WTC11 (cell line): ENCODE measurements at regions not wholly inside any gene's neighbourhood (a gene's known extent, or its start where the extent isn't known, plus 50 kb on each side); places are given as distances from the start of the nearest gene placed in this dataset.

Source experiments
- ATAC-seq: fragments of 200-7000 bp; cut with Tn5 transposase; 2 replicates; pipeline ENCODE4 v1.10.0; 2021; ENCODE audit warnings: mild to moderate bottlenecking, moderate library complexity
- CTCF ChIA-PET: fragments of 300-600 bp; sonication (Branson Sonifier 250); formaldehyde crosslinking; loops from one replicate; lab custom pipeline; 2021; ENCODE audit warnings: antibody characterized with exemption; lab: Charles Lee
- POLR2A ChIA-PET: fragments of 350-600 bp; sonication (Branson Sonifier 250); formaldehyde crosslinking; loops from one replicate; lab custom pipeline; 2021; ENCODE audit warnings: antibody characterized with exemption; lab: Charles Lee
- DNase-seq: peaks from one replicate; pipeline ENCODE4 v3.0.0; 2021; ENCODE audit warnings: low spot score
- H3K27ac Mint-ChIP-seq: 2 replicates; pipeline ENCODE4 v1.8.0; 2021; ENCODE audit warnings: mixed read lengths
- H3K27me3 Mint-ChIP-seq: 2 replicates; pipeline ENCODE4 v1.8.0; 2021; ENCODE audit warnings: low read depth, mild to moderate bottlenecking, moderate library complexity, mixed read lengths
- H3K36me3 Mint-ChIP-seq: 2 replicates; pipeline ENCODE4 v1.8.0; 2021; ENCODE audit warnings: mixed read lengths
- H3K4me1 Mint-ChIP-seq: 2 replicates; pipeline ENCODE4 v1.8.0; 2022; ENCODE audit warnings: mixed read lengths
- H3K4me3 Mint-ChIP-seq: 2 replicates; pipeline ENCODE4 v1.8.0; 2021; ENCODE audit warnings: mild to moderate bottlenecking, moderate library complexity, mixed read lengths
- H3K9me3 Mint-ChIP-seq: 2 replicates; pipeline ENCODE4 v1.8.0; 2021; ENCODE audit warnings: mixed read lengths
- ATF1 ChIP-seq: sonication (generic); formaldehyde crosslinking; IDR thresholded peaks from 2 replicates; pipeline ENCODE4 v1.8.1; 2023; ENCODE audit warnings: mild to moderate bottlenecking, moderate library complexity, missing genetic modification reagents
- ATF6 ChIP-seq: sonication (generic); formaldehyde crosslinking; IDR thresholded peaks from 2 replicates; pipeline ENCODE4 v1.8.1; 2023; ENCODE audit warnings: mild to moderate bottlenecking, missing genetic modification reagents
- CREB1 ChIP-seq: sonication (generic); formaldehyde crosslinking; IDR thresholded peaks from 2 replicates; pipeline ENCODE4 v1.8.0; 2023; ENCODE audit warnings: mild to moderate bottlenecking, missing genetic modification reagents
- CTCF ChIP-seq: fragments of 200-600 bp; IDR thresholded peaks from 2 replicates; pipeline ENCODE4 v1.8.0; 2022; ENCODE audit warnings: antibody characterized with exemption
- GABPB1 ChIP-seq: sonication (generic); formaldehyde crosslinking; IDR thresholded peaks from 2 replicates; pipeline ENCODE4 v1.8.1; 2023; ENCODE audit warnings: mild to moderate bottlenecking, missing genetic modification reagents
- GRHL2 ChIP-seq: fragments of 250-450 bp; sonication (Bioruptor Pico); IDR thresholded peaks from 2 replicates; pipeline ENCODE4 v1.8.0; 2022; ENCODE audit warnings: mild to moderate bottlenecking, moderate library complexity; ENCODE audit not compliant: insufficient replicate concordance, severe bottlenecking
- MAX ChIP-seq: sonication (generic); formaldehyde crosslinking; IDR thresholded peaks from 2 replicates; pipeline ENCODE4 v1.8.0; 2022; ENCODE audit warnings: mild to moderate bottlenecking, missing genetic modification reagents
- MXD4 ChIP-seq: fragments of 250-450 bp; sonication (Bioruptor Pico); IDR thresholded peaks from 2 replicates; pipeline ENCODE4 v1.8.0; 2021; ENCODE audit warnings: mild to moderate bottlenecking, moderate library complexity, borderline replicate concordance
- NFATC4 ChIP-seq: fragments of 250-450 bp; sonication (Bioruptor Pico); IDR thresholded peaks from 2 replicates; pipeline ENCODE4 v1.9.0; 2021; ENCODE audit warnings: mild to moderate bottlenecking
- NR1H2 ChIP-seq: sonication (generic); formaldehyde crosslinking; IDR thresholded peaks from 2 replicates; pipeline ENCODE4 v1.9.0; 2021; ENCODE audit warnings: mild to moderate bottlenecking, moderate library complexity, missing genetic modification reagents
- NR3C1 ChIP-seq: sonication (generic); formaldehyde crosslinking; conservative IDR thresholded peaks from 2 replicates; pipeline ENCODE4 v1.8.1; 2023; ENCODE audit warnings: low read depth, mild to moderate bottlenecking, missing genetic modification reagents
- OVOL2 ChIP-seq: fragments of 250-450 bp; sonication (Bioruptor Pico); IDR thresholded peaks from 2 replicates; pipeline ENCODE4 v1.9.0; 2021; ENCODE audit warnings: mild to moderate bottlenecking, borderline replicate concordance
- RORB ChIP-seq: fragments of 250-450 bp; sonication (Bioruptor Pico); IDR thresholded peaks from 2 replicates; pipeline ENCODE4 v1.9.0; 2021; ENCODE audit warnings: mild to moderate bottlenecking
- TCF7 ChIP-seq: sonication (generic); formaldehyde crosslinking; IDR thresholded peaks from 2 replicates; pipeline ENCODE4 v1.8.0; 2022; ENCODE audit warnings: mild to moderate bottlenecking, low read depth, missing genetic modification reagents, moderate library complexity
- ZNF263 ChIP-seq: sonication (generic); formaldehyde crosslinking; IDR thresholded peaks from 2 replicates; pipeline ENCODE4 v1.8.1; 2022; ENCODE audit warnings: low read depth, mild to moderate bottlenecking, moderate library complexity, missing genetic modification reagents
- ZNF416 ChIP-seq: fragments of 250-450 bp; sonication (Bioruptor Pico); IDR thresholded peaks from 2 replicates; pipeline ENCODE4 v1.9.0; 2021; ENCODE audit warnings: mild to moderate bottlenecking, inconsistent platforms
- ZSCAN18 ChIP-seq: fragments of 250-450 bp; sonication (Bioruptor Pico); IDR thresholded peaks from 2 replicates; pipeline ENCODE4 v2.1.2; 2022; ENCODE audit warnings: mild to moderate bottlenecking, moderate library complexity
- TF ChIP-seq, protein P1 (sequence below): sonication (generic); formaldehyde crosslinking; IDR thresholded peaks from 2 replicates; pipeline ENCODE4 v1.8.1; 2023; ENCODE audit warnings: mild to moderate bottlenecking, moderate library complexity, missing genetic modification reagents
- TF ChIP-seq, protein P2 (sequence below): sonication (generic); formaldehyde crosslinking; IDR thresholded peaks from 2 replicates; pipeline ENCODE4 v1.8.1; 2022; ENCODE audit warnings: low read depth, missing genetic modification reagents, borderline replicate concordance
- TF ChIP-seq, protein P3 (sequence below): sonication (generic); formaldehyde crosslinking; IDR thresholded peaks from 2 replicates; pipeline ENCODE4 v1.8.0; 2022; ENCODE audit warnings: mild to moderate bottlenecking, missing genetic modification reagents
- TF ChIP-seq, protein P4 (sequence below): sonication (generic); formaldehyde crosslinking; IDR thresholded peaks from 2 replicates; pipeline ENCODE4 v1.8.0; 2022; ENCODE audit warnings: mild to moderate bottlenecking, missing genetic modification reagents

- TF ChIP-seq MAX (CRISPR knock-in tag), result no peak
- TF ChIP-seq, protein P1, sequence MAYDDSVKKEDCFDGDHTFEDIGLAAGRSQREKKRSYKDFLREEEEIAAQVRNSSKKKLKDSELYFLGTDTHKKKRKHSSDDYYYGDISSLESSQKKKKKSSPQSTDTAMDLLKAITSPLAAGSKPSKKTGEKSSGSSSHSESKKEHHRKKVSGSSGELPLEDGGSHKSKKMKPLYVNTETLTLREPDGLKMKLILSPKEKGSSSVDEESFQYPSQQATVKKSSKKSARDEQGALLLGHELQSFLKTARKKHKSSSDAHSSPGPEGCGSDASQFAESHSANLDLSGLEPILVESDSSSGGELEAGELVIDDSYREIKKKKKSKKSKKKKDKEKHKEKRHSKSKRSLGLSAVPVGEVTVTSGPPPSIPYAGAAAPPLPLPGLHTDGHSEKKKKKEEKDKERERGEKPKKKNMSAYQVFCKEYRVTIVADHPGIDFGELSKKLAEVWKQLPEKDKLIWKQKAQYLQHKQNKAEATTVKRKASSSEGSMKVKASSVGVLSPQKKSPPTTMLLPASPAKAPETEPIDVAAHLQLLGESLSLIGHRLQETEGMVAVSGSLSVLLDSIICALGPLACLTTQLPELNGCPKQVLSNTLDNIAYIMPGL (CRISPR knock-in tag), result no peak
Observed at GRCh38 chrX:27236681-27237080, 226.5 kb downstream of the PPP4R3C start (continued).

GRCh38 chrX:27229721-27230120, 233.4 kb downstream of the PPP4R3C start:
- Mint-ChIP-seq H3K4me1 (no peaks in the 10 kb centered on the region), H3K36me3 (no peaks in the 10 kb centered on the region), H3K27me3 (no peaks in the 10 kb centered on the region), H3K9me3 (no peaks in the 10 kb centered on the region), H3K4me3 (no peak overlapping the region), H3K27ac (no peak overlapping the region)
- no peak for ATAC-seq
- ChIA-PET POLR2A (no interaction called here), CTCF (no interaction called here)
- no peak for TF ChIP-seq OVOL2
- TF ChIP-seq TCF7, result no peak
- TF ChIP-seq RORB, result no peak
- TF ChIP-seq, protein P2, sequence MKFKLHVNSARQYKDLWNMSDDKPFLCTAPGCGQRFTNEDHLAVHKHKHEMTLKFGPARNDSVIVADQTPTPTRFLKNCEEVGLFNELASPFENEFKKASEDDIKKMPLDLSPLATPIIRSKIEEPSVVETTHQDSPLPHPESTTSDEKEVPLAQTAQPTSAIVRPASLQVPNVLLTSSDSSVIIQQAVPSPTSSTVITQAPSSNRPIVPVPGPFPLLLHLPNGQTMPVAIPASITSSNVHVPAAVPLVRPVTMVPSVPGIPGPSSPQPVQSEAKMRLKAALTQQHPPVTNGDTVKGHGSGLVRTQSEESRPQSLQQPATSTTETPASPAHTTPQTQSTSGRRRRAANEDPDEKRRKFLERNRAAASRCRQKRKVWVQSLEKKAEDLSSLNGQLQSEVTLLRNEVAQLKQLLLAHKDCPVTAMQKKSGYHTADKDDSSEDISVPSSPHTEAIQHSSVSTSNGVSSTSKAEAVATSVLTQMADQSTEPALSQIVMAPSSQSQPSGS, result no peak
- no peak for DNase-seq

GRCh38 chrX:27222661-27223060, 240.5 kb downstream of the PPP4R3C start:
- Mint-ChIP-seq H3K4me3 (no peak overlapping the region), H3K9me3 (peaks cover 9% of the 10 kb centered on the region), H3K4me1 (no peaks in the 10 kb centered on the region), H3K27me3 (no peaks in the 10 kb centered on the region), H3K27ac (no peak overlapping the region), H3K36me3 (no peaks in the 10 kb centered on the region)
- ChIA-PET POLR2A (no interaction called here), CTCF (no interaction called here)
- DNase-seq, result no peak
- ATAC-seq, result no peak
- TF ChIP-seq GRHL2 (no peak), NR1H2 (CRISPR knock-in tag) (no peak), ATF6 (CRISPR knock-in tag) (no peak), NFATC4 (CRISPR knock-in tag) (no peak), ZSCAN18 (no peak), NR3C1 (CRISPR knock-in tag) (no peak), ZNF416 (CRISPR knock-in tag) (no peak), GABPB1 (CRISPR knock-in tag) (no peak), ZNF263 (CRISPR knock-in tag) (no peak), CTCF (no peak), CREB1 (CRISPR knock-in tag) (no peak), ATF1 (CRISPR knock-in tag) (no peak), MXD4 (CRISPR knock-in tag) (no peak), TCF7 (no peak)
- TF ChIP-seq, protein P3, sequence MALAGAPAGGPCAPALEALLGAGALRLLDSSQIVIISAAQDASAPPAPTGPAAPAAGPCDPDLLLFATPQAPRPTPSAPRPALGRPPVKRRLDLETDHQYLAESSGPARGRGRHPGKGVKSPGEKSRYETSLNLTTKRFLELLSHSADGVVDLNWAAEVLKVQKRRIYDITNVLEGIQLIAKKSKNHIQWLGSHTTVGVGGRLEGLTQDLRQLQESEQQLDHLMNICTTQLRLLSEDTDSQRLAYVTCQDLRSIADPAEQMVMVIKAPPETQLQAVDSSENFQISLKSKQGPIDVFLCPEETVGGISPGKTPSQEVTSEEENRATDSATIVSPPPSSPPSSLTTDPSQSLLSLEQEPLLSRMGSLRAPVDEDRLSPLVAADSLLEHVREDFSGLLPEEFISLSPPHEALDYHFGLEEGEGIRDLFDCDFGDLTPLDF, result no peak
- TF ChIP-seq, protein P4, sequence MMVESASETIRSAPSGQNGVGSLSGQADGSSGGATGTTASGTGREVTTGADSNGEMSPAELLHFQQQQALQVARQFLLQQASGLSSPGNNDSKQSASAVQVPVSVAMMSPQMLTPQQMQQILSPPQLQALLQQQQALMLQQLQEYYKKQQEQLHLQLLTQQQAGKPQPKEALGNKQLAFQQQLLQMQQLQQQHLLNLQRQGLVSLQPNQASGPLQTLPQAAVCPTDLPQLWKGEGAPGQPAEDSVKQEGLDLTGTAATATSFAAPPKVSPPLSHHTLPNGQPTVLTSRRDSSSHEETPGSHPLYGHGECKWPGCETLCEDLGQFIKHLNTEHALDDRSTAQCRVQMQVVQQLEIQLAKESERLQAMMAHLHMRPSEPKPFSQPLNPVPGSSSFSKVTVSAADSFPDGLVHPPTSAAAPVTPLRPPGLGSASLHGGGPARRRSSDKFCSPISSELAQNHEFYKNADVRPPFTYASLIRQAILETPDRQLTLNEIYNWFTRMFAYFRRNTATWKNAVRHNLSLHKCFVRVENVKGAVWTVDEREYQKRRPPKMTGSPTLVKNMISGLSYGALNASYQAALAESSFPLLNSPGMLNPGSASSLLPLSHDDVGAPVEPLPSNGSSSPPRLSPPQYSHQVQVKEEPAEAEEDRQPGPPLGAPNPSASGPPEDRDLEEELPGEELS (CRISPR knock-in tag), result no peak
- TF ChIP-seq, protein P1 (CRISPR knock-in tag), result no peak
